HCT116 (cell line): ENCODE measurements at regions not wholly inside any gene's neighbourhood (a gene's known extent, or its start where the extent isn't known, plus 50 kb on each side); places are given as distances from the start of the nearest gene placed in this dataset.

Experiments used
- CTCF ChIP-seq, 3 experiments: fragments of 200-600 bp in 1 of 3; sonication (generic) in 1 of 3; IDR thresholded peaks in 2 of 3; conservative IDR thresholded peaks in 1 of 3; 2 replicates each; pipeline ENCODE4 v1.5.1; 2012 to 2017; ENCODE audit warnings: low read depth in 2 of 3, low read length in 2 of 3, antibody characterized with exemption in 1 of 3, borderline replicate concordance in 1 of 3, control low read depth in 1 of 3, mild to moderate bottlenecking in 1 of 3, mixed read lengths in 1 of 3, mixed run types in 1 of 3, moderate library complexity in 1 of 3; ENCODE audit not compliant: insufficient read depth in 1 of 3
- ELF1 ChIP-seq: IDR thresholded peaks from 2 replicates; pipeline ENCODE4 v1.6.1; 2012; ENCODE audit warnings: low read depth, borderline replicate concordance
- ZNF274 ChIP-seq: fragments of 200-500 bp; sonication (Bioruptor generic); IDR thresholded peaks from 2 replicates; pipeline ENCODE4 v1.6.1; 2014; ENCODE audit warnings: mild to moderate bottlenecking, low read depth, low read length, inconsistent platforms

- TF ChIP-seq CTCF (IDR thresholded peaks at IDR 0.05 in 2 of 3, conservative IDR thresholded peaks at IDR 0.05 in 1 of 3; ENCODE audit: borderline replicate concordance in 1 of 3, insufficient read depth in 1 of 3, low read depth in 2 of 3, low read length in 2 of 3) (no peak), ELF1 (no peak), ZNF274 (no peak)
These were observed 73.1 kb upstream of the MAP4K3 start for GRCh38 chr2:39510140-39510539.
